Jurkat, Clone E6-1 (cell line): ENCODE measurements at regions not wholly inside any gene's neighbourhood (a gene's known extent, or its start where the extent isn't known, plus 50 kb on each side); places are given as distances from the start of the nearest gene placed in this dataset.

ENCODE experiments used
- DNase-seq: peaks from one replicate; pipeline ENCODE4 v3.0.0-alpha.2; 2011; ENCODE audit warnings: low read depth, low spot score
- H3K4me3 ChIP-seq: 2 replicates; pipeline ENCODE4 v1.5.1; 2011; ENCODE audit warnings: mild to moderate bottlenecking, low read length, control low read depth, moderate library complexity

- H3K4me3 ChIP-seq = no peak overlapping the region
- no peak for DNase-seq
These were observed 117.3 kb downstream of the FAT4 start for GRCh38 chr4:125432078-125432477.

GRCh38 chr4:125433453-125433852 is 118.7 kb downstream of the FAT4 start:
- no peak overlapping the region for H3K4me3 ChIP-seq
- no peak for DNase-seq

- no peak for DNase-seq
- H3K4me3 ChIP-seq = no peak overlapping the region
These were observed 119.4 kb downstream of the FAT4 start for GRCh38 chr4:125434136-125434535.

- H3K4me3 ChIP-seq = no peak overlapping the region
- no peak for DNase-seq
These were observed 126.1 kb downstream of the FAT4 start for GRCh38 chr4:125440814-125441213.

GRCh38 chr4:125444166-125444565 is 129.4 kb downstream of the FAT4 start:
- DNase-seq = no peak

GRCh38 chr4:125445525-125445924 is 130.8 kb downstream of the FAT4 start:
- no peak overlapping the region for H3K4me3 ChIP-seq

More at GRCh38 chr4:125444166-125444565, 129.4 kb downstream of the FAT4 start:
- H3K4me3 ChIP-seq = no peak overlapping the region

GRCh38 chr4:125447551-125448290 is 133.0 kb downstream of the FAT4 start:
- no peak overlapping the region for H3K4me3 ChIP-seq

More at GRCh38 chr4:125445525-125445924, 130.8 kb downstream of the FAT4 start:
- no peak for DNase-seq

GRCh38 chr4:125456075-125456474 is 141.3 kb downstream of the FAT4 start:
- no peak for DNase-seq
- no peak overlapping the region for H3K4me3 ChIP-seq

More at GRCh38 chr4:125447551-125448290, 133.0 kb downstream of the FAT4 start:
- DNase-seq = no peak

- H3K4me3 ChIP-seq = no peak overlapping the region
- DNase-seq = no peak
These were observed 144.8 kb downstream of the FAT4 start for GRCh38 chr4:125459531-125459930.

- H3K4me3 ChIP-seq = no peak overlapping the region
- no peak for DNase-seq
These were observed 147.1 kb downstream of the FAT4 start for GRCh38 chr4:125461676-125462363.

- DNase-seq = no peak
- no peak overlapping the region for H3K4me3 ChIP-seq
These were observed 149.4 kb downstream of the FAT4 start for GRCh38 chr4:125464146-125464545.

- no peak for DNase-seq
- H3K4me3 ChIP-seq = no peak overlapping the region
These were observed 166.7 kb downstream of the FAT4 start for GRCh38 chr4:125481334-125482045.

- no peak for DNase-seq
- no peak overlapping the region for H3K4me3 ChIP-seq
These were observed 168.1 kb downstream of the FAT4 start for GRCh38 chr4:125482822-125483221.

GRCh38 chr4:125483278-125483677 is 168.5 kb downstream of the FAT4 start:
- no peak overlapping the region for H3K4me3 ChIP-seq
- DNase-seq = no peak

GRCh38 chr4:125484912-125485311 is 170.2 kb downstream of the FAT4 start:
- DNase-seq = no peak

GRCh38 chr4:125486351-125486750 is 171.6 kb downstream of the FAT4 start:
- DNase-seq = no peak
- no peak overlapping the region for H3K4me3 ChIP-seq

More at GRCh38 chr4:125484912-125485311, 170.2 kb downstream of the FAT4 start:
- no peak overlapping the region for H3K4me3 ChIP-seq

- DNase-seq = no peak
- no peak overlapping the region for H3K4me3 ChIP-seq
These were observed 175.4 kb downstream of the FAT4 start for GRCh38 chr4:125489952-125490690.

- H3K4me3 ChIP-seq = no peak overlapping the region
- no peak for DNase-seq
These were observed 178.2 kb downstream of the FAT4 start for GRCh38 chr4:125492957-125493356.

GRCh38 chr4:125497861-125498260 is 183.1 kb downstream of the FAT4 start:
- no peak for DNase-seq
- H3K4me3 ChIP-seq = no peak overlapping the region
